Cardiac muscle cell (in vitro differentiated cells and primary cell): ENCODE measurements at regions not wholly inside any gene's neighbourhood (a gene's known extent, or its start where the extent isn't known, plus 50 kb on each side); places are given as distances from the start of the nearest gene placed in this dataset.

ENCODE experiments used
- DNase-seq, 2 donors: peaks; one replicate each; pipeline versions ENCODE4 v3.0.0 to v3.0.0-alpha.2; 2010 to 2017; ENCODE audit warnings: low read depth in 1 of 2, low spot score in 1 of 2
- H3K27ac ChIP-seq: fragments of 200-600 bp; sonication (generic); 2 replicates; pipeline ENCODE4 v1.5.1; 2016
- H3K27me3 ChIP-seq: fragments of 200-600 bp; sonication (generic); 2 replicates; pipeline ENCODE4 v1.6.0; 2016; ENCODE audit warnings: control low read depth
- H3K36me3 ChIP-seq: fragments of 200-600 bp; sonication (generic); 2 replicates; pipeline ENCODE4 v1.5.1; 2016; ENCODE audit warnings: control low read depth
- H3K4me1 ChIP-seq: fragments of 200-600 bp; sonication (generic); 2 replicates; pipeline ENCODE4 v1.8.1; 2017; ENCODE audit warnings: low read depth, mild to moderate bottlenecking, mixed run types
- H3K4me3 ChIP-seq: fragments of 200-600 bp; sonication (generic); 2 replicates; pipeline ENCODE4 v1.5.1; 2016; ENCODE audit warnings: mild to moderate bottlenecking
- H3K9me3 ChIP-seq: fragments of 200-600 bp; sonication (generic); 2 replicates; pipeline ENCODE4 v1.5.1; 2017; ENCODE audit warnings: low read depth, mild to moderate bottlenecking, control low read depth
- CTCF ChIP-seq: IDR thresholded peaks from 2 replicates; pipeline ENCODE4 v1.5.1; 2012; ENCODE audit warnings: low read depth, mild to moderate bottlenecking, low read length

- DNase-seq = no peak
- Histone ChIP-seq H3K27ac (no peak overlapping the region), H3K4me1 (no peaks in the 10 kb centered on the region), H3K27me3 (no peaks in the 10 kb centered on the region), H3K4me3 (no peak overlapping the region), H3K36me3 (no peaks in the 10 kb centered on the region), H3K9me3 (no peaks in the 10 kb centered on the region)
- no peak for TF ChIP-seq CTCF
Measured at GRCh38 chr2:52862801-52863200, 904.8 kb upstream of the CHAC2 start.

DNA sequence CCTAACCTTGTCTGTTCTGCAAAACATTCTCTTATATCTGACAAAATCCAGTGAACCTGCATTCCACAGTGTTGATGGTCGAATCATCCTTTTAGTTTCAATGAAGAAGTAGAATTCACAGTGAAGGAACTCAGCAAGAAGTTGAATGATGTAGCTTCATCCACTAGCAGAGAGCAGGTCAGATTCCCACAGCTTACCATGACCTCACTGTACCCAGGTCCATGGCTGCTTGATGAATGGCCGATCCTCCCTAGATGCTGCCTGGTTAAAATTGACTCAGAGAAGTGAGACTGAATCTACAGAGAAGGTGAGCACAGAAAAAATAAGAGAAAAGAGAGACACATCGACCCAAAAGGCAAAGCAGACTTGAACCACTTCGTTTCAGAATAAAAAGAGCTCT, 906.0 kb upstream of the CHAC2 start:
- DNase-seq = no peak
- no peaks in the 10 kb centered on the region for H3K4me1 ChIP-seq
- H3K36me3 ChIP-seq = no peaks in the 10 kb centered on the region
- no peak overlapping the region for H3K27ac ChIP-seq
- TF ChIP-seq CTCF = no peak
- no peaks in the 10 kb centered on the region for H3K9me3 ChIP-seq
- H3K27me3 ChIP-seq = no peaks in the 10 kb centered on the region
- H3K4me3 ChIP-seq = no peak overlapping the region

DNA sequence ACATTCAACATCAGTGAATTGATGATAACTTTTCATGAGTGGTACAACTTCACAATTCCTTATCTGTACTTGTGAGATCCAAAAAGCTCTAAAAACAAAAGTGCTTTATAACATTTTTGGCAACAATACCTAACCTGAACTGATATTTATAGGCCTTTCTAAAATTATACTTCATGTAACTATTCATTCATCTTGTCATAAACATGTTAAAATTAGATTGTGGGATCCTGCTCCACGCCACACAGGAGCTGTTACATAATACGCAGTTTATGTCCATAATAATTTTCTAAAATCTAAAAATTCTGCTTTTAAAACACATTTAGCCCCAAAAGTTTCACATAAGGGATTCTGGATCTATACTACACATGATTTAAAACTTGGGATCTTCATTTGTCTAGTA, 908.5 kb upstream of the CHAC2 start:
- DNase-seq = no peak
- Histone ChIP-seq H3K9me3 (no peaks in the 10 kb centered on the region), H3K4me3 (no peak overlapping the region), H3K4me1 (no peaks in the 10 kb centered on the region), H3K36me3 (no peaks in the 10 kb centered on the region), H3K27ac (no peak overlapping the region), H3K27me3 (no peaks in the 10 kb centered on the region)
- no peak for TF ChIP-seq CTCF

DNA sequence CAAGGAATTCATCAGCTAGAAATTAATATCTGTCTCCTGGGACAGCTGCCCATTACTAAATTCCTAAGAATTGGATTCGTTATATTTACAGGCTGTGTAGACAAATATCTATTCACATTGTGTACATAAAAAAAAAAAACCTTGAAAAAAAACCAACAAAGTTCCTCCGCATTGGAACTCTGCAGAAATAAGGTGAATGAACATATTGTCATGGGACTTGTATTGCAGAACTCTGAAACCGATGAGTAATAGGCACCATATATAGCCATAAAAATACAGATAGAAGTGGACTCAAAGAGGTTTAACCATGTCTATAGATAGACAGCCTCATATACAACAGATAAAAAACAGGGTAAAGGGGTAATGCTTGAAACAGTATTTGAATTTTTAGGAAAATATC, 909.9 kb upstream of the CHAC2 start:
- Histone ChIP-seq H3K36me3 (no peaks in the 10 kb centered on the region), H3K4me3 (no peak overlapping the region), H3K9me3 (no peaks in the 10 kb centered on the region), H3K4me1 (no peaks in the 10 kb centered on the region), H3K27ac (no peak overlapping the region), H3K27me3 (no peaks in the 10 kb centered on the region)
- no peak for TF ChIP-seq CTCF
- DNase-seq = no peak

- Histone ChIP-seq H3K4me3 (no peak overlapping the region), H3K27me3 (no peaks in the 10 kb centered on the region), H3K27ac (no peak overlapping the region), H3K9me3 (no peaks in the 10 kb centered on the region), H3K36me3 (no peaks in the 10 kb centered on the region), H3K4me1 (no peaks in the 10 kb centered on the region)
- no peak for TF ChIP-seq CTCF
- no peak for DNase-seq
Measured at GRCh38 chr2:52852006-52852405, 915.6 kb upstream of the CHAC2 start.
